Tibial nerve (tissue), 4 donors: ENCODE measurements at regions not wholly inside any gene's neighbourhood (a gene's known extent, or its start where the extent isn't known, plus 50 kb on each side); places are given as distances from the start of the nearest gene placed in this dataset.

Source experiments
- DNase-seq, 2 donors: peaks; one replicate each; pipeline ENCODE4 v3.0.0-alpha.2; 2019; ENCODE audit warnings: low spot score in 2 of 2
- H3K27ac ChIP-seq, 4 donors: fragments of 200-600 bp; sonication (generic) in 3 of 4; one replicate each; pipeline ENCODE4 v1.5.1; 2017 to 2019; ENCODE audit warnings: mild to moderate bottlenecking in 1 of 4
- H3K27me3 ChIP-seq, 2 donors: fragments of 200-600 bp; sonication (generic) in 1 of 2; one replicate each; pipeline versions ENCODE4 v1.5.1 to v1.6.0; 2017 to 2019
- H3K36me3 ChIP-seq, 3 donors: fragments of 200-600 bp; sonication (generic); one replicate each; pipeline ENCODE4 v1.5.1; 2018 to 2019
- H3K4me1 ChIP-seq, 4 donors: fragments of 200-600 bp; sonication (generic) in 3 of 4; one replicate each; pipeline ENCODE4 v1.5.1; 2017 to 2019
- H3K4me3 ChIP-seq, 4 donors: fragments of 200-600 bp; sonication (generic) in 3 of 4; one replicate each; pipeline ENCODE4 v1.5.1; 2017 to 2019; ENCODE audit warnings: mild to moderate bottlenecking in 1 of 4, moderate library complexity in 1 of 4
- H3K9me3 ChIP-seq, 4 donors: fragments of 200-600 bp; sonication (generic) in 3 of 4; one replicate each; pipeline ENCODE4 v1.5.1; 2017 to 2019
- EP300 ChIP-seq, 2 donors: sonication (generic); formaldehyde crosslinking; IDR thresholded peaks; one replicate each; pipeline ENCODE4 v1.6.1; 2017; ENCODE audit warnings: antibody characterized with exemption in 2 of 2, mild to moderate bottlenecking in 1 of 2
- POLR2A ChIP-seq, 2 donors: fragments of 450-650 bp; IDR thresholded peaks; one replicate each; pipeline ENCODE4 v1.6.1; 2017; ENCODE audit warnings: antibody characterized with exemption in 2 of 2, mild to moderate bottlenecking in 2 of 2, moderate library complexity in 2 of 2
- WGBS, 2 donors: methylation state at CpG; one replicate each; pipeline ENCODE4 v1.1.5; 2018; 5-methylcytosine and 5-hydroxymethylcytosine counted together
- TF ChIP-seq, protein P1 (sequence below), 5 experiments: fragments of 200-600 bp in 3 of 5; fragments of 450-650 bp in 2 of 5; sonication (generic) in 3 of 5; IDR thresholded peaks; one replicate each; pipeline ENCODE4 v1.5.1; 2016 to 2019; ENCODE audit warnings: antibody characterized with exemption in 5 of 5, mild to moderate bottlenecking in 3 of 5, moderate library complexity in 2 of 5

DNA sequence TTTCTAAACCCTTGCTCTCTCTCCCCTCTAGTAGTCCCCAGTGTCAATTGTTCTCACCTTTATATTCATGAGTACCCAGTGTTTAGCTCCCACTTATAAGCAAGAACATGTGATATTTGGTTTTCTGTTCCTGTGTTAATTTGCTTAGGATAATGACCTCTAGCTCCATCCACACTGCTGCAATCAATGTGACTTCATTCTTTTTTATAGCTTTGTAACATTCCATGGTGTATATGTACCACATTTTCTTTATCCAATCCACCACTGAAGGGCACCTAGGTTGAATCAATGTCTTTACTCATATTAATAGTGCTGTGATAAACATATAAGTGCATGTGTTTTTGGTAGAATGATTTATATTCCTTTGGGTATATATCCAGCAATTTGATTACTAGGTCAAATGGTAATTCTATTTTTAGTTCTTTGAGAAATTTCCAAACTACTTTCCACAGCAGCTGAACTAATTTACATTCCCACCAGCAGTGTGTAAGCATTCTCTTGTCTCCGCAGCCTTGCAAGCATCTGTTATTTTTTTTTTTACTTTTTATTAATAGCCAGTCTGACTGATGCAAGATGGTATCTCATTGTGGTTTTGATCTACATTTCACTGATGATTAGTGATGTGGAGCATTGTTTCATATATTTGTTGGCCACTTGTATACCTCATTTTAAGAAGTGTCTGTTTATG lies 277.8 kb downstream of the LTN1 start:
- no peaks in the 10 kb centered on the region for H3K4me1 ChIP-seq
- WGBS, 2 donors: 37 to 59% methylated on average over 1 of the region's 1 CpG
- H3K36me3 ChIP-seq: no peaks in the 10 kb centered on the region
- H3K9me3 ChIP-seq: peaks cover 0 to 6% (median 0%) of the 10 kb centered on the region in 4 donors
- no peak overlapping the region for H3K4me3 ChIP-seq
- no peak for TF ChIP-seq EP300 (IDR thresholded peaks at IDR 0.05)
- no peak for TF ChIP-seq POLR2A (IDR thresholded peaks at IDR 0.05)
- TF ChIP-seq, protein P1, sequence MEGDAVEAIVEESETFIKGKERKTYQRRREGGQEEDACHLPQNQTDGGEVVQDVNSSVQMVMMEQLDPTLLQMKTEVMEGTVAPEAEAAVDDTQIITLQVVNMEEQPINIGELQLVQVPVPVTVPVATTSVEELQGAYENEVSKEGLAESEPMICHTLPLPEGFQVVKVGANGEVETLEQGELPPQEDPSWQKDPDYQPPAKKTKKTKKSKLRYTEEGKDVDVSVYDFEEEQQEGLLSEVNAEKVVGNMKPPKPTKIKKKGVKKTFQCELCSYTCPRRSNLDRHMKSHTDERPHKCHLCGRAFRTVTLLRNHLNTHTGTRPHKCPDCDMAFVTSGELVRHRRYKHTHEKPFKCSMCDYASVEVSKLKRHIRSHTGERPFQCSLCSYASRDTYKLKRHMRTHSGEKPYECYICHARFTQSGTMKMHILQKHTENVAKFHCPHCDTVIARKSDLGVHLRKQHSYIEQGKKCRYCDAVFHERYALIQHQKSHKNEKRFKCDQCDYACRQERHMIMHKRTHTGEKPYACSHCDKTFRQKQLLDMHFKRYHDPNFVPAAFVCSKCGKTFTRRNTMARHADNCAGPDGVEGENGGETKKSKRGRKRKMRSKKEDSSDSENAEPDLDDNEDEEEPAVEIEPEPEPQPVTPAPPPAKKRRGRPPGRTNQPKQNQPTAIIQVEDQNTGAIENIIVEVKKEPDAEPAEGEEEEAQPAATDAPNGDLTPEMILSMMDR (IDR thresholded peaks at IDR 0.05): no peak
- no peak for DNase-seq
- no peak overlapping the region for H3K27ac ChIP-seq
- no peaks in the 10 kb centered on the region for H3K27me3 ChIP-seq

DNA sequence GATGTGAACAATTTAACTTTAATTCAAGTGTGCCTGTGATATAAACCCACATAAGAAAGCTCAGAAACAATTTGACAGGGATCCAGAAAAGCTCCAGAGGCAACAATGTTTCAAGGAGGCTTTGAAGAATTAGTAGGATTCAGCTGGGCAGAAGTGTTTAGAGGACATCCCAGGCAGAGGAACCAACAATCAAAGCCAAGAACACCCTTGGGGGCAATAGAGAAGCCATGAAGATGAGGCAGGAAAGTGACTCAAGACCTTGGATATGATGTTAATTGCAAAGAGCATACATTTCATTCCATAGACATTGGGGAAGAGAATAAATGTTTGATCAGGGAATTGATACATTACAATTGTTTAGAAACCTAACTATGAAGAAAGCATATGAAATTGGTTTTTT lies 280.3 kb downstream of the LTN1 start:
- TF ChIP-seq POLR2A (IDR thresholded peaks at IDR 0.05): no peak
- TF ChIP-seq, protein P1 (IDR thresholded peaks at IDR 0.05): no peak
- H3K36me3 ChIP-seq: no peaks in the 10 kb centered on the region
- H3K9me3 ChIP-seq: peaks cover 0 to 6% (median 2%) of the 10 kb centered on the region in 4 donors
- DNase-seq: no peak
- no peak overlapping the region for H3K4me3 ChIP-seq
- H3K27ac ChIP-seq: no peak overlapping the region
- no peaks in the 10 kb centered on the region for H3K27me3 ChIP-seq
- H3K4me1 ChIP-seq: no peaks in the 10 kb centered on the region

DNA sequence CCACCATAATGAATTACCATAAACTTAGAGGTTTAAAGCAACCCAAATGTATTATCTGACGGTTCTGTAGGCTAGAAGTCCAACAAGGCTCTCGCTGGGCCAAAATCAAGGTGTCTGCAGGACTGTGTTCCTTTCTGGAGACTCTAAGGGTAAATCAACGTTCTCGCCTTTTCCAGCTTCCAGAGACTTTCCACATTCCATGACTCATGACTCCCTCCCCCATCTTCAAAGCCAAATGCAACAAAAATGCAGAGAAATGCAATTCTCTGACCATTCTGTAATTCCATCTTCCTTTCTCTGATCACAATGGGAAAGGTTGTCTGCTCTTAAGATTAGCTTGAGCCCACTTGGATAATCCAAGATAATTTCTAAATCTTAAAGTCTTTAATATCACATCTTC lies 287.1 kb downstream of the LTN1 start:
- TF ChIP-seq, protein P1 (IDR thresholded peaks at IDR 0.05): no peak
- no peak for TF ChIP-seq POLR2A (IDR thresholded peaks at IDR 0.05)
- no peak for TF ChIP-seq EP300 (IDR thresholded peaks at IDR 0.05)
- no peak overlapping the region for H3K27ac ChIP-seq
- WGBS, 2 donors: 81 to 85% methylated on average over 4 of the region's 4 CpGs

DNA sequence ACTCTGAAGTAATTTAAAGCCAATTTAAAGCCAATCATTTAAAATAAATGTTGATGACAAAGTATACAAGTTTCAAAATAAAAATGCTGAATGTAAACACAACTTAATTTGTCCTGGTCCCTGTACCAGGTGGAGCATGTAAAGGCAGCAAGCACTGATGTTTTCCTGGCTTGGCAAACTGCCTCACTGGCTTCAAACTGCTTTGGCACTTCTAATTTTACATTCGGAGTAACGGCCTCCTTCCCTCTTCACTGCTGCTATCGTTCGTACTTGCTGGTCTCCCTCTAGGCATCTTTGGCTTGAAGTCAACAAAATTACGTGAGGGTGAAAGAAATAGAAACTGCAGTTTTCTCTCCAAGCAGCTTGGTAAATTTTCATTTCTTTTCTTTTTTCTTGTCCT lies 287.9 kb downstream of the LTN1 start:
- Histone ChIP-seq H3K4me3 (no peak overlapping the region), H3K4me1 (no peaks in the 10 kb centered on the region), H3K9me3 (peaks cover 0 to 17% (median 0%) of the 10 kb centered on the region in 4 donors), H3K27ac (no peak overlapping the region), H3K27me3 (no peaks in the 10 kb centered on the region), H3K36me3 (no peaks in the 10 kb centered on the region)
- DNase-seq: peak in 1 of 2 donors; percentile 6
- TF ChIP-seq, protein P1 (IDR thresholded peaks at IDR 0.05): no peak
- TF ChIP-seq POLR2A (IDR thresholded peaks at IDR 0.05) (no peak), EP300 (IDR thresholded peaks at IDR 0.05) (no peak)
- 34 to 47% methylated on average over 5 of the region's 5 CpGs for WGBS, 2 donors

More for the DNA sequence above, 287.1 kb downstream of the LTN1 start:
- no peaks in the 10 kb centered on the region for H3K27me3 ChIP-seq
- peaks cover 0 to 17% (median 0%) of the 10 kb centered on the region in 4 donors for H3K9me3 ChIP-seq
- no peak for DNase-seq
- no peak overlapping the region for H3K4me3 ChIP-seq
- no peaks in the 10 kb centered on the region for H3K4me1 ChIP-seq
- H3K36me3 ChIP-seq: no peaks in the 10 kb centered on the region

DNA sequence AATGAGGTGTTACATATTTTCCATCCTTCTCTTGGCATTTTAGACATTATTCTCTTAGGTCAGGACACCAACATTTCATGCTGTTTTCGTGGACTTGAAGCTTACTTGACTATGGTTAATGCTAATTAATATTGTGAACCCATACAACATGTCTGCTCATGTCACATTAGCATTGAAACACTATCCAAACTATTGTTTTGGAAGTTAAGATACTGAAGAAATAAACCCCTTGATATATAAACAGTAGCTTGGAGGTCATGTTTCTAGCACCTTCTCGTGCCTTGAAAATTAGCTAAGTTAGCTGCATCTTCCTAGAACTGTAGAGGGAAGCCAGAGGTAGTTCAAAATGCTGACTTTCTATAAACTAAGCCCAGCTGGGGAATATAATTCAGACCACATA lies 288.8 kb downstream of the LTN1 start:
- Histone ChIP-seq H3K4me3 (no peak overlapping the region), H3K9me3 (peaks cover 0 to 14% (median 0%) of the 10 kb centered on the region in 4 donors), H3K36me3 (no peaks in the 10 kb centered on the region), H3K4me1 (no peaks in the 10 kb centered on the region), H3K27ac (no peak overlapping the region), H3K27me3 (no peaks in the 10 kb centered on the region)
- DNase-seq: no peak
- TF ChIP-seq, protein P1 (IDR thresholded peaks at IDR 0.05): no peak
- TF ChIP-seq EP300 (IDR thresholded peaks at IDR 0.05): no peak
- TF ChIP-seq POLR2A (IDR thresholded peaks at IDR 0.05): no peak
- WGBS, 2 donors: 58 to 65% methylated on average over 2 of the region's 2 CpGs
